Mesenchymal stem cell (in vitro differentiated cells and primary cell): ENCODE measurements at regions not wholly inside any gene's neighbourhood (a gene's known extent, or its start where the extent isn't known, plus 50 kb on each side); places are given as distances from the start of the nearest gene placed in this dataset.

Source experiments
- DNase-seq: peaks from one replicate; pipeline ENCODE4 v3.0.0-alpha.2; 2013
- H2AFZ ChIP-seq: one replicate; pipeline ENCODE4 v1.6.1; 2013; ENCODE audit warnings: low read depth, mild to moderate bottlenecking, control low read depth, inconsistent platforms, low read length, moderate library complexity
- H2AK5ac ChIP-seq: 2 replicates; pipeline ENCODE4 v1.6.1; 2013; ENCODE audit warnings: low read length, moderate library complexity, mild to moderate bottlenecking, inconsistent platforms; ENCODE audit not compliant: severe bottlenecking
- H2BK120ac ChIP-seq: one replicate; pipeline ENCODE4 v1.6.1; 2013; ENCODE audit warnings: low read depth, mild to moderate bottlenecking, inconsistent platforms, low read length, moderate library complexity
- H2BK12ac ChIP-seq, 2 experiments: one replicate each; pipeline ENCODE4 v1.6.1; 2013; ENCODE audit warnings: inconsistent platforms in 2 of 2, low read length in 2 of 2, mild to moderate bottlenecking in 2 of 2, moderate library complexity in 2 of 2, control low read depth in 1 of 2
- H2BK15ac ChIP-seq: one replicate; pipeline ENCODE4 v1.6.1; 2013; ENCODE audit warnings: mild to moderate bottlenecking, low read depth, inconsistent platforms; ENCODE audit not compliant: poor library complexity, severe bottlenecking
- H2BK5ac ChIP-seq: 2 replicates; pipeline ENCODE4 v1.6.1; 2013; ENCODE audit warnings: low read depth, mild to moderate bottlenecking, low read length, control low read depth, inconsistent platforms; ENCODE audit not compliant: poor library complexity, severe bottlenecking
- H3K14ac ChIP-seq, 2 experiments: one replicate each; pipeline ENCODE4 v1.6.1; 2013; ENCODE audit warnings: inconsistent platforms in 2 of 2, low read length in 2 of 2, control low read depth in 1 of 2, mild to moderate bottlenecking in 1 of 2, moderate library complexity in 1 of 2
- H3K18ac ChIP-seq, 2 experiments: one replicate each; pipeline ENCODE4 v1.6.1; 2013; ENCODE audit warnings: inconsistent platforms in 2 of 2, low read length in 2 of 2, control low read depth in 1 of 2, low read depth in 1 of 2, mild to moderate bottlenecking in 1 of 2
- H3K23ac ChIP-seq, 2 experiments: one replicate each; pipeline ENCODE4 v1.6.1; 2013; ENCODE audit warnings: inconsistent platforms in 2 of 2, low read length in 2 of 2, mild to moderate bottlenecking in 2 of 2, moderate library complexity in 2 of 2, control low read depth in 1 of 2
- H3K27ac ChIP-seq: 2 replicates; pipeline ENCODE4 v1.5.1; 2013; ENCODE audit warnings: mild to moderate bottlenecking, moderate library complexity, low read length, control low read depth, inconsistent platforms; ENCODE audit not compliant: poor library complexity, severe bottlenecking
- H3K27me3 ChIP-seq, 2 experiments: 2 replicates each; pipeline versions ENCODE4 v1.6.1 to v1.7.0; 2013; ENCODE audit warnings: low read length in 2 of 2, mild to moderate bottlenecking in 2 of 2, moderate library complexity in 2 of 2, control low read depth in 1 of 2, inconsistent platforms in 1 of 2; ENCODE audit not compliant: control insufficient read depth in 1 of 2, insufficient read depth in 1 of 2
- H3K36me3 ChIP-seq, 2 experiments: 2 replicates each; pipeline versions ENCODE4 v1.6.1 to v1.7.0; 2013; ENCODE audit warnings: low read length in 2 of 2, control low read depth in 1 of 2, inconsistent platforms in 1 of 2, low read depth in 1 of 2, mild to moderate bottlenecking in 1 of 2; ENCODE audit not compliant: insufficient read depth in 2 of 2, control insufficient read depth in 1 of 2
- H3K4ac ChIP-seq, 2 experiments: one replicate each; pipeline ENCODE4 v1.6.1; 2013; ENCODE audit warnings: inconsistent platforms in 2 of 2, low read length in 2 of 2, mild to moderate bottlenecking in 2 of 2, moderate library complexity in 2 of 2, control low read depth in 1 of 2, low read depth in 1 of 2
- H3K4me1 ChIP-seq: 2 replicates; pipeline ENCODE4 v1.6.1; 2013; ENCODE audit warnings: low read depth, low read length, control low read depth; ENCODE audit not compliant: control insufficient read depth, insufficient read depth
- H3K4me2 ChIP-seq: 2 replicates; pipeline ENCODE4 v1.6.1; 2013; ENCODE audit warnings: low read length, mild to moderate bottlenecking, inconsistent platforms; ENCODE audit not compliant: poor library complexity, severe bottlenecking
- H3K4me3 ChIP-seq, 2 experiments: 2 replicates each; pipeline versions ENCODE4 v1.5.1 to v1.7.0; 2013; ENCODE audit warnings: low read length in 2 of 2, mild to moderate bottlenecking in 2 of 2, control low read depth in 1 of 2, low read depth in 1 of 2; ENCODE audit not compliant: insufficient read depth in 1 of 2
- H3K79me1 ChIP-seq: replicated peaks from 2 replicates; pipeline ENCODE4 v1.6.1; 2013; ENCODE audit warnings: mild to moderate bottlenecking, control low read depth, low read length, inconsistent platforms; ENCODE audit not compliant: poor library complexity, severe bottlenecking
- H3K9ac ChIP-seq: 2 replicates; pipeline ENCODE4 v1.7.0; 2013; ENCODE audit warnings: mild to moderate bottlenecking, low read length, moderate library complexity
- H3K9me3 ChIP-seq: 2 replicates; pipeline ENCODE4 v1.7.0; 2013; ENCODE audit warnings: mild to moderate bottlenecking, low read length; ENCODE audit not compliant: control insufficient read depth
- H4K8ac ChIP-seq: one replicate; pipeline ENCODE4 v1.6.1; 2013; ENCODE audit warnings: inconsistent platforms, mild to moderate bottlenecking, low read length, moderate library complexity
- H4K91ac ChIP-seq: one replicate; pipeline ENCODE4 v1.6.1; 2013; ENCODE audit warnings: mild to moderate bottlenecking, low read length, inconsistent platforms
- WGBS: methylation state at CpG from one replicate; pipeline ENCODE4 v1.1.7; 2013; ENCODE audit warnings: mixed read lengths; 5-methylcytosine and 5-hydroxymethylcytosine counted together

GRCh38 chr3:148331081-148331846 lies 366.4 kb upstream of the AGTR1 start:
- H3K23ac ChIP-seq, result no peak overlapping the region
- no peak overlapping the region for H2BK120ac ChIP-seq
- no peak overlapping the region for H2BK15ac ChIP-seq
- H2BK5ac ChIP-seq, result no peak overlapping the region
- no peak overlapping the region for H4K91ac ChIP-seq
- H3K4me1 ChIP-seq, result no peaks in the 10 kb centered on the region
- no peaks in the 10 kb centered on the region for H3K79me1 ChIP-seq
- H3K4me2 ChIP-seq, result no peak overlapping the region
- no peak overlapping the region for H2AFZ ChIP-seq
- no peak overlapping the region for H3K4ac ChIP-seq
- no peak overlapping the region for H2AK5ac ChIP-seq
- no peak overlapping the region for H4K8ac ChIP-seq
- H3K9ac ChIP-seq, result no peak overlapping the region
- no peak overlapping the region for H3K18ac ChIP-seq
- H3K27me3 ChIP-seq, result no peaks in the 10 kb centered on the region
- DNase-seq, result peak; percentile 38
- WGBS, result no CpG with 5 or more reads among the region's 1 CpG
- no peak overlapping the region for H3K27ac ChIP-seq
- peaks cover 5% of the 10 kb centered on the region for H3K9me3 ChIP-seq
- H3K4me3 ChIP-seq, result no peak overlapping the region
- no peaks in the 10 kb centered on the region for H3K36me3 ChIP-seq
- no peak overlapping the region for H3K14ac ChIP-seq
- no peak overlapping the region for H2BK12ac ChIP-seq

GRCh38 chr3:148332509-148332908 lies 365.2 kb upstream of the AGTR1 start:
- Histone ChIP-seq H3K18ac (no peak overlapping the region), H3K36me3 (no peaks in the 10 kb centered on the region), H3K9me3 (no peaks in the 10 kb centered on the region), H4K8ac (no peak overlapping the region), H3K4me2 (no peak overlapping the region), H3K9ac (no peak overlapping the region), H3K4ac (no peak overlapping the region), H2BK5ac (no peak overlapping the region), H3K27me3 (no peaks in the 10 kb centered on the region), H3K23ac (no peak overlapping the region), H2BK120ac (no peak overlapping the region), H2AFZ (no peak overlapping the region), H3K4me3 (no peak overlapping the region), H3K4me1 (no peaks in the 10 kb centered on the region), H3K79me1 (no peaks in the 10 kb centered on the region), H2BK12ac (no peak overlapping the region), H4K91ac (no peak overlapping the region), H2BK15ac (no peak overlapping the region), H2AK5ac (no peak overlapping the region), H3K14ac (no peak overlapping the region), H3K27ac (no peak overlapping the region)
- DNase-seq, result no peak
- WGBS, result 75% methylated on average over 1 of the region's 2 CpGs

GRCh38 chr3:148333091-148333490 lies 364.6 kb upstream of the AGTR1 start:
- no peak overlapping the region for H3K9ac ChIP-seq
- no peak overlapping the region for H3K23ac ChIP-seq
- H3K4me3 ChIP-seq, result no peak overlapping the region
- no peak overlapping the region for H2BK12ac ChIP-seq
- no peak overlapping the region for H4K8ac ChIP-seq
- H3K79me1 ChIP-seq, result no peaks in the 10 kb centered on the region
- DNase-seq, result no peak
- H4K91ac ChIP-seq, result no peak overlapping the region
- H2BK15ac ChIP-seq, result no peak overlapping the region
- H3K4ac ChIP-seq, result no peak overlapping the region
- H3K36me3 ChIP-seq, result no peaks in the 10 kb centered on the region
- no peaks in the 10 kb centered on the region for H3K9me3 ChIP-seq
- WGBS, result 74% methylated on average over 2 of the region's 3 CpGs
- no peak overlapping the region for H2BK120ac ChIP-seq
- peak overlapping the region in 1 of 2 experiments; percentile 15 for H3K14ac ChIP-seq
- no peak overlapping the region for H2AFZ ChIP-seq
- no peak overlapping the region for H2BK5ac ChIP-seq
- no peaks in the 10 kb centered on the region for H3K4me1 ChIP-seq
- H3K27me3 ChIP-seq, result no peaks in the 10 kb centered on the region
- H3K4me2 ChIP-seq, result no peak overlapping the region
- H2AK5ac ChIP-seq, result no peak overlapping the region
- H3K27ac ChIP-seq, result no peak overlapping the region
- no peak overlapping the region for H3K18ac ChIP-seq

- no peak overlapping the region for H3K4me2 ChIP-seq
- no peaks in the 10 kb centered on the region for H3K9me3 ChIP-seq
- H3K4me1 ChIP-seq, result no peaks in the 10 kb centered on the region
- H3K18ac ChIP-seq, result no peak overlapping the region
- no peak overlapping the region for H3K4me3 ChIP-seq
- H3K14ac ChIP-seq, result no peak overlapping the region
- no peaks in the 10 kb centered on the region for H3K27me3 ChIP-seq
- no peak overlapping the region for H2BK5ac ChIP-seq
- no peak overlapping the region for H2BK15ac ChIP-seq
- no CpG with 5 or more reads among the region's 2 CpGs for WGBS
- H3K79me1 ChIP-seq, result no peaks in the 10 kb centered on the region
- H2AFZ ChIP-seq, result no peak overlapping the region
- no peak overlapping the region for H2AK5ac ChIP-seq
- H2BK12ac ChIP-seq, result no peak overlapping the region
- H4K8ac ChIP-seq, result no peak overlapping the region
- H2BK120ac ChIP-seq, result no peak overlapping the region
- no peak overlapping the region for H3K23ac ChIP-seq
- no peak overlapping the region for H3K27ac ChIP-seq
- no peak overlapping the region for H4K91ac ChIP-seq
- H3K4ac ChIP-seq, result no peak overlapping the region
- H3K9ac ChIP-seq, result no peak overlapping the region
- H3K36me3 ChIP-seq, result no peaks in the 10 kb centered on the region
- no peak for DNase-seq
Measured at GRCh38 chr3:148335612-148336011, 362.1 kb upstream of the AGTR1 start.
